A549 (cell line): ENCODE measurements at regions not wholly inside any gene's neighbourhood (a gene's known extent, or its start where the extent isn't known, plus 50 kb on each side); places are given as distances from the start of the nearest gene placed in this dataset.

Experiments used
- CEBPB ChIP-seq, 2 experiments: fragments of >200 bp in 1 of 2; sonication (Bioruptor Twin) in 1 of 2; formaldehyde crosslinking in 1 of 2; IDR thresholded peaks; 2 replicates each; pipeline ENCODE4 v1.6.1; 2012 to 2016
- CHD2 ChIP-seq: fragments of 150-350 bp; IDR thresholded peaks from 2 replicates; pipeline ENCODE4 v1.6.1; 2014; ENCODE audit warnings: low read length; ENCODE audit not compliant: partially characterized antibody
- EP300 ChIP-seq, 2 experiments: fragments of >200 bp; sonication (Bioruptor Twin); formaldehyde crosslinking; IDR thresholded peaks; 2 replicates in 1 of 2; 3 replicates in 1 of 2; pipeline ENCODE4 v1.6.1; 2016 to 2017
- NR3C1 ChIP-seq: fragments of >200 bp; sonication (Bioruptor Twin); formaldehyde crosslinking; IDR thresholded peaks from 3 replicates; pipeline ENCODE4 v1.6.1; 2017
- POLR2A ChIP-seq: IDR thresholded peaks from 2 replicates; pipeline ENCODE4 v1.6.1; 2012; ENCODE audit warnings: mild to moderate bottlenecking, low read length
- RCOR1 ChIP-seq: fragments of 150-350 bp; IDR thresholded peaks from 2 replicates; pipeline ENCODE4 v1.6.1; 2014; ENCODE audit warnings: antibody characterized with exemption, low read length, low read depth
- RNF2 ChIP-seq: fragments of 200-600 bp; sonication (generic); IDR thresholded peaks from 2 replicates; pipeline ENCODE4 v1.6.1; 2016; ENCODE audit warnings: low read depth, mild to moderate bottlenecking, antibody characterized with exemption, moderate library complexity, borderline replicate concordance
- SREBF2 ChIP-seq: fragments of 450-650 bp; IDR thresholded peaks from 2 replicates; pipeline ENCODE4 v1.6.1; 2014; ENCODE audit warnings: mild to moderate bottlenecking, moderate library complexity
- ZC3H11A ChIP-seq: fragments of 450-650 bp; IDR thresholded peaks from 2 replicates; pipeline ENCODE4 v1.6.1; 2014; ENCODE audit warnings: antibody characterized with exemption, mild to moderate bottlenecking
- ZFP36 ChIP-seq: fragments of 450-650 bp; IDR thresholded peaks from 2 replicates; pipeline ENCODE4 v1.6.1; 2014; ENCODE audit warnings: borderline replicate concordance; ENCODE audit not compliant: partially characterized antibody
- TF ChIP-seq, protein P1 (sequence below): fragments of >200 bp; sonication (Bioruptor Twin); formaldehyde crosslinking; IDR thresholded peaks from 3 replicates; pipeline ENCODE4 v1.5.1; 2016
- TF ChIP-seq, protein P2 (sequence below): IDR thresholded peaks from 2 replicates; pipeline ENCODE4 v1.6.1; 2012

DNA sequence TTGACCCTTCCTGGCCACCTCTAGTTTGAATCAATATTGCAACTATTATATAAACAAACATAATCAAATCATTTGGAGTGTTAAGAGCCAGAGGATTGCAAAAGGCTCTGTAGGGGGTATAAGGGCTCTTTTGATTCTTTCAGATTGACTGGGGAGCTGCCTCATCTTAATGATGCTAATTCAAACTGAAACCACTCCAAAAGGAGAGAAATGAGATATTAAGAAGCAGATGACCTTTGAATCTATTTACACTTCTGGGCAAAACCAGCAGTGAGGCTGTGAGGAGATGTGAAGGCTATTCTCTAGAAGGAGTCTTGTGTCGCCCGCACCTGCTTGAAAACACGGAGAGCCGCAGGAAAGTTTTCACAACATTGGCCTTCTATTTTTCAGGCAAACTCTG, 311.2 kb upstream of the CRIM1 start:
- TF ChIP-seq POLR2A = no peak
- TF ChIP-seq CEBPB (IDR thresholded peaks at IDR 0.05) = no peak
- TF ChIP-seq NR3C1 = no peak
- TF ChIP-seq RNF2 = no peak
- TF ChIP-seq CHD2 = no peak
- TF ChIP-seq, protein P1, sequence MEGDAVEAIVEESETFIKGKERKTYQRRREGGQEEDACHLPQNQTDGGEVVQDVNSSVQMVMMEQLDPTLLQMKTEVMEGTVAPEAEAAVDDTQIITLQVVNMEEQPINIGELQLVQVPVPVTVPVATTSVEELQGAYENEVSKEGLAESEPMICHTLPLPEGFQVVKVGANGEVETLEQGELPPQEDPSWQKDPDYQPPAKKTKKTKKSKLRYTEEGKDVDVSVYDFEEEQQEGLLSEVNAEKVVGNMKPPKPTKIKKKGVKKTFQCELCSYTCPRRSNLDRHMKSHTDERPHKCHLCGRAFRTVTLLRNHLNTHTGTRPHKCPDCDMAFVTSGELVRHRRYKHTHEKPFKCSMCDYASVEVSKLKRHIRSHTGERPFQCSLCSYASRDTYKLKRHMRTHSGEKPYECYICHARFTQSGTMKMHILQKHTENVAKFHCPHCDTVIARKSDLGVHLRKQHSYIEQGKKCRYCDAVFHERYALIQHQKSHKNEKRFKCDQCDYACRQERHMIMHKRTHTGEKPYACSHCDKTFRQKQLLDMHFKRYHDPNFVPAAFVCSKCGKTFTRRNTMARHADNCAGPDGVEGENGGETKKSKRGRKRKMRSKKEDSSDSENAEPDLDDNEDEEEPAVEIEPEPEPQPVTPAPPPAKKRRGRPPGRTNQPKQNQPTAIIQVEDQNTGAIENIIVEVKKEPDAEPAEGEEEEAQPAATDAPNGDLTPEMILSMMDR = no peak
- TF ChIP-seq, protein P2, sequence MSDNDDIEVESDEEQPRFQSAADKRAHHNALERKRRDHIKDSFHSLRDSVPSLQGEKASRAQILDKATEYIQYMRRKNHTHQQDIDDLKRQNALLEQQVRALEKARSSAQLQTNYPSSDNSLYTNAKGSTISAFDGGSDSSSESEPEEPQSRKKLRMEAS = no peak
- TF ChIP-seq SREBF2 = no peak
- TF ChIP-seq ZFP36 = no peak
- no peak for TF ChIP-seq RCOR1
- no peak for TF ChIP-seq ZC3H11A
- no peak for TF ChIP-seq EP300 (IDR thresholded peaks at IDR 0.05)
